ENCODE measurements at regions not wholly inside any gene's neighbourhood (a gene's known extent, or its start where the extent isn't known, plus 50 kb on each side); places are given as distances from the start of the nearest gene placed in this dataset.

DNA sequence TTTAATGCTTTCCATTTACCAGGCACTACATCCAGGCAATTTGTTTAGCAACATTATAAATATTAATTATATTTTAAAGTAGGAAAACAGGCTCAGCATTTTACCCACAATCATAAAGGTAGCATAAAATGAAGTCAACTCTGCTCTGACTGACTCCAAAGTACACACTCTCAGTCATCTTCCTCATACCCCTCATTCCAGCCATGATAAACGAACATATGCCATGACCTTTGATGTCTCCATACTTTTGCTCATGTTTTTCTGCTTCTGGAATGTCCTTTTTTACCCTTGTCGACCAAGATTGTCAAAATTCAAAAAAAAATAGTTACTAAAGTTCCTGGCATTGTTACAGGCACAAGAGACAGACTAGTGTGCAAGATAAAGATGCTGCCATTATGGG, 77.7 kb upstream of the SOX6 start:
- no peak for TF ChIP-seq WT1 (tag by site-specific recombination; IDR thresholded peaks at IDR 0.05)
- TF ChIP-seq, protein P1, sequence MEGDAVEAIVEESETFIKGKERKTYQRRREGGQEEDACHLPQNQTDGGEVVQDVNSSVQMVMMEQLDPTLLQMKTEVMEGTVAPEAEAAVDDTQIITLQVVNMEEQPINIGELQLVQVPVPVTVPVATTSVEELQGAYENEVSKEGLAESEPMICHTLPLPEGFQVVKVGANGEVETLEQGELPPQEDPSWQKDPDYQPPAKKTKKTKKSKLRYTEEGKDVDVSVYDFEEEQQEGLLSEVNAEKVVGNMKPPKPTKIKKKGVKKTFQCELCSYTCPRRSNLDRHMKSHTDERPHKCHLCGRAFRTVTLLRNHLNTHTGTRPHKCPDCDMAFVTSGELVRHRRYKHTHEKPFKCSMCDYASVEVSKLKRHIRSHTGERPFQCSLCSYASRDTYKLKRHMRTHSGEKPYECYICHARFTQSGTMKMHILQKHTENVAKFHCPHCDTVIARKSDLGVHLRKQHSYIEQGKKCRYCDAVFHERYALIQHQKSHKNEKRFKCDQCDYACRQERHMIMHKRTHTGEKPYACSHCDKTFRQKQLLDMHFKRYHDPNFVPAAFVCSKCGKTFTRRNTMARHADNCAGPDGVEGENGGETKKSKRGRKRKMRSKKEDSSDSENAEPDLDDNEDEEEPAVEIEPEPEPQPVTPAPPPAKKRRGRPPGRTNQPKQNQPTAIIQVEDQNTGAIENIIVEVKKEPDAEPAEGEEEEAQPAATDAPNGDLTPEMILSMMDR (tag by site-specific recombination; IDR thresholded peaks at IDR 0.05): no peak
- TF ChIP-seq, protein P2, sequence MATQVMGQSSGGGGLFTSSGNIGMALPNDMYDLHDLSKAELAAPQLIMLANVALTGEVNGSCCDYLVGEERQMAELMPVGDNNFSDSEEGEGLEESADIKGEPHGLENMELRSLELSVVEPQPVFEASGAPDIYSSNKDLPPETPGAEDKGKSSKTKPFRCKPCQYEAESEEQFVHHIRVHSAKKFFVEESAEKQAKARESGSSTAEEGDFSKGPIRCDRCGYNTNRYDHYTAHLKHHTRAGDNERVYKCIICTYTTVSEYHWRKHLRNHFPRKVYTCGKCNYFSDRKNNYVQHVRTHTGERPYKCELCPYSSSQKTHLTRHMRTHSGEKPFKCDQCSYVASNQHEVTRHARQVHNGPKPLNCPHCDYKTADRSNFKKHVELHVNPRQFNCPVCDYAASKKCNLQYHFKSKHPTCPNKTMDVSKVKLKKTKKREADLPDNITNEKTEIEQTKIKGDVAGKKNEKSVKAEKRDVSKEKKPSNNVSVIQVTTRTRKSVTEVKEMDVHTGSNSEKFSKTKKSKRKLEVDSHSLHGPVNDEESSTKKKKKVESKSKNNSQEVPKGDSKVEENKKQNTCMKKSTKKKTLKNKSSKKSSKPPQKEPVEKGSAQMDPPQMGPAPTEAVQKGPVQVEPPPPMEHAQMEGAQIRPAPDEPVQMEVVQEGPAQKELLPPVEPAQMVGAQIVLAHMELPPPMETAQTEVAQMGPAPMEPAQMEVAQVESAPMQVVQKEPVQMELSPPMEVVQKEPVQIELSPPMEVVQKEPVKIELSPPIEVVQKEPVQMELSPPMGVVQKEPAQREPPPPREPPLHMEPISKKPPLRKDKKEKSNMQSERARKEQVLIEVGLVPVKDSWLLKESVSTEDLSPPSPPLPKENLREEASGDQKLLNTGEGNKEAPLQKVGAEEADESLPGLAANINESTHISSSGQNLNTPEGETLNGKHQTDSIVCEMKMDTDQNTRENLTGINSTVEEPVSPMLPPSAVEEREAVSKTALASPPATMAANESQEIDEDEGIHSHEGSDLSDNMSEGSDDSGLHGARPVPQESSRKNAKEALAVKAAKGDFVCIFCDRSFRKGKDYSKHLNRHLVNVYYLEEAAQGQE (tag by site-specific recombination; IDR thresholded peaks at IDR 0.05): no peak
